ENCODE measurements at regions not wholly inside any gene's neighbourhood (a gene's known extent, or its start where the extent isn't known, plus 50 kb on each side); places are given as distances from the start of the nearest gene placed in this dataset.

- no peak for TF ChIP-seq CTCF (IDR thresholded peaks at IDR 0.05; ENCODE audit: low read length)
- TF ChIP-seq EZH2 (IDR thresholded peaks at IDR 0.05; ENCODE audit: borderline replicate concordance, low read length), result no peak
Observed at GRCh38 chr7:131816391-131817007, 260.1 kb upstream of the PODXL start.
